Caco-2 (cell line): ENCODE measurements at regions not wholly inside any gene's neighbourhood (a gene's known extent, or its start where the extent isn't known, plus 50 kb on each side); places are given as distances from the start of the nearest gene placed in this dataset.

ENCODE experiments used
- BruUV-seq: library from RNA; stranded (reverse); fragments of 400-500 nt; replicated peaks from 2 replicates; lab custom pipeline; 2021; lab: Mats Ljungman, UMichigan
- CTCF ChIA-PET: fragments of 300-600 bp; sonication (Branson Sonifier 250); formaldehyde crosslinking; loops from one replicate; lab custom pipeline; 2022; ENCODE audit warnings: antibody characterized with exemption; lab: Charles Lee
- POLR2A ChIA-PET: fragments of 300-600 bp; sonication (Branson Sonifier 250); formaldehyde crosslinking; loops from one replicate; lab custom pipeline; 2022; ENCODE audit warnings: antibody characterized with exemption; lab: Charles Lee
- DNase-seq, 2 experiments: peaks; one replicate each; pipeline versions ENCODE4 v3.0.0 to v3.0.0-alpha.2; 2020 to 2022
- H3K27me3 ChIP-seq: replicated peaks from 2 replicates; pipeline ENCODE4 v1.6.0; 2011; ENCODE audit warnings: low read length; ENCODE audit not compliant: control insufficient read depth, insufficient read depth
- H3K36me3 ChIP-seq: 2 replicates; pipeline ENCODE4 v1.5.1; 2011; ENCODE audit warnings: low read length; ENCODE audit not compliant: control insufficient read depth, insufficient read depth
- H3K4me1 ChIP-seq: fragments of 250-450 bp; sonication (Bioruptor Pico); 2 replicates; pipeline ENCODE4 v1.5.1; 2020; ENCODE audit warnings: mild to moderate bottlenecking
- H3K4me3 ChIP-seq: 2 replicates; pipeline ENCODE4 v1.5.1; 2011; ENCODE audit warnings: low read depth, mild to moderate bottlenecking, control low read depth, low read length
- H3K9me3 ChIP-seq: fragments of 250-450 bp; sonication (Bioruptor Pico); 2 replicates; pipeline ENCODE4 v1.5.1; 2020; ENCODE audit warnings: mild to moderate bottlenecking, moderate library complexity
- H3K27ac Mint-ChIP-seq: one replicate; pipeline ENCODE4 v1.8.0; 2022; ENCODE audit warnings: mixed read lengths; ENCODE audit not compliant: unreplicated experiment
- H3K27me3 Mint-ChIP-seq: one replicate; pipeline ENCODE4 v1.8.0; 2022; ENCODE audit warnings: mixed read lengths; ENCODE audit not compliant: insufficient read depth, unreplicated experiment
- H3K36me3 Mint-ChIP-seq: one replicate; pipeline ENCODE4 v1.8.0; 2022; ENCODE audit warnings: mild to moderate bottlenecking, mixed read lengths; ENCODE audit not compliant: insufficient read depth, unreplicated experiment
- H3K4me1 Mint-ChIP-seq: one replicate; pipeline ENCODE4 v1.8.0; 2022; ENCODE audit warnings: low read depth, mixed read lengths; ENCODE audit not compliant: unreplicated experiment
- H3K4me3 Mint-ChIP-seq: one replicate; pipeline ENCODE4 v1.8.0; 2022; ENCODE audit warnings: mild to moderate bottlenecking, moderate library complexity, mixed read lengths; ENCODE audit not compliant: unreplicated experiment
- H3K9me3 Mint-ChIP-seq: one replicate; pipeline ENCODE4 v1.8.0; 2022; ENCODE audit warnings: mixed read lengths; ENCODE audit not compliant: unreplicated experiment
- intact Hi-C: fragments of 100-400 bp; cut with micrococcal nuclease; formaldehyde crosslinking; loops from one replicate; pipeline ENCODE4 v1.10.0; 2022; ENCODE audit not compliant: unreplicated experiment
- TF ChIP-seq, protein P1 (sequence below), 2 experiments: fragments of 200-600 bp in 1 of 2; IDR thresholded peaks; 1 replicate in 1 of 2; 2 replicates in 1 of 2; pipeline versions ENCODE4 v1.5.1 to v1.8.0; 2011 to 2022; ENCODE audit warnings: antibody characterized with exemption in 1 of 2, control low read depth in 1 of 2, inconsistent platforms in 1 of 2, low read depth in 1 of 2, low read length in 1 of 2, mild to moderate bottlenecking in 1 of 2, moderate library complexity in 1 of 2; ENCODE audit not compliant: insufficient read depth in 1 of 2, severe bottlenecking in 1 of 2, unreplicated experiment in 1 of 2

DNA sequence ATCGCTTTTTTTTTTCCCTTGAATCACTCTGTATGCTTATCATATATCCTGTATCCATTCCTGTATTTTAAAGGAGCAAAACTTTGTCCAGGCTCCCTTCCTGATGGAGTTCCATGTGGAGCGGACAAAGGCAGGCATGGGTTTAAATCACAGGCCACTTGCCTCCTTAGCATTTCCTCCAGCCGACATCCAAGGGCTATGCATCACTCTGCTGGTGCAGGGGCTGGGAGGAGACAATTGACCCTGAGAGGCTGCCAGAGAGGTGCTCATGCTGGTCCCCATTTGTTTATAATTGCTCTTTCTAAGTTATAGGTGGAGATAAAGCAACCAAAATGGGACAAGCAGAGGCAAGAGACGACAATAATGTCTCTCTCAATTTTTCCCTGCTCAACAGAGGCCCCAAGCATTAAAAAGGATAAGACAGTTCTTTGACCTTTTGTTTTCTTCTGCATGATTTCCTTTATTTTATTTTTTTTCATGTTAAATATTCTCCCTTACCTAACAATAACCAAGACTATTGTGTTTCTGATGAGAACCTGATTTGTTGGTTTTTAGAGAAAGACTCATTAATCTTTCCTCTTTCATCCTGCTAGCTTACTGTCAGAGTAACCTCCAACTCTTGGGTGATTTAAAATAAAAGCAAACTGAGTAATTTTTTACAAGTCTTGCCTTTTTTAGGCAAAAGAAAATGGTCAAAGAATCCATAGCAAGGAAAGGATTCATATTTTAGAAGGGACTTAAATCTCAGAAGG is 353.7 kb downstream of the ADGRL2 start:
- Histone ChIP-seq H3K4me1 (no peaks in the 10 kb centered on the region), H3K4me3 (no peak overlapping the region), H3K36me3 (no peaks in the 10 kb centered on the region), H3K27me3 (no peaks in the 10 kb centered on the region), H3K9me3 (no peaks in the 10 kb centered on the region)
- Mint-ChIP-seq H3K27ac (no peak overlapping the region), H3K36me3 (no peaks in the 10 kb centered on the region), H3K4me3 (no peak overlapping the region), H3K27me3 (no peaks in the 10 kb centered on the region), H3K4me1 (no peaks in the 10 kb centered on the region), H3K9me3 (no peaks in the 10 kb centered on the region)
- intact Hi-C loops, result no loop called here
- BruUV-seq, result no TSS peak
- TF ChIP-seq, protein P1, sequence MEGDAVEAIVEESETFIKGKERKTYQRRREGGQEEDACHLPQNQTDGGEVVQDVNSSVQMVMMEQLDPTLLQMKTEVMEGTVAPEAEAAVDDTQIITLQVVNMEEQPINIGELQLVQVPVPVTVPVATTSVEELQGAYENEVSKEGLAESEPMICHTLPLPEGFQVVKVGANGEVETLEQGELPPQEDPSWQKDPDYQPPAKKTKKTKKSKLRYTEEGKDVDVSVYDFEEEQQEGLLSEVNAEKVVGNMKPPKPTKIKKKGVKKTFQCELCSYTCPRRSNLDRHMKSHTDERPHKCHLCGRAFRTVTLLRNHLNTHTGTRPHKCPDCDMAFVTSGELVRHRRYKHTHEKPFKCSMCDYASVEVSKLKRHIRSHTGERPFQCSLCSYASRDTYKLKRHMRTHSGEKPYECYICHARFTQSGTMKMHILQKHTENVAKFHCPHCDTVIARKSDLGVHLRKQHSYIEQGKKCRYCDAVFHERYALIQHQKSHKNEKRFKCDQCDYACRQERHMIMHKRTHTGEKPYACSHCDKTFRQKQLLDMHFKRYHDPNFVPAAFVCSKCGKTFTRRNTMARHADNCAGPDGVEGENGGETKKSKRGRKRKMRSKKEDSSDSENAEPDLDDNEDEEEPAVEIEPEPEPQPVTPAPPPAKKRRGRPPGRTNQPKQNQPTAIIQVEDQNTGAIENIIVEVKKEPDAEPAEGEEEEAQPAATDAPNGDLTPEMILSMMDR (IDR thresholded peaks at IDR 0.05; ENCODE audit: insufficient read depth in 1 of 2, low read depth in 1 of 2, low read length in 1 of 2, severe bottlenecking in 1 of 2, unreplicated experiment in 1 of 2), result no peak
- POLR2A ChIA-PET, result no interaction called here
- CTCF ChIA-PET, result no interaction called here
- no peak for DNase-seq

- Histone ChIP-seq H3K4me1 (no peaks in the 10 kb centered on the region), H3K9me3 (no peaks in the 10 kb centered on the region), H3K36me3 (no peaks in the 10 kb centered on the region), H3K27me3 (no peaks in the 10 kb centered on the region), H3K4me3 (no peak overlapping the region)
- Mint-ChIP-seq H3K27ac (no peak overlapping the region), H3K4me3 (no peak overlapping the region), H3K36me3 (no peaks in the 10 kb centered on the region), H3K27me3 (no peaks in the 10 kb centered on the region), H3K9me3 (no peaks in the 10 kb centered on the region), H3K4me1 (no peaks in the 10 kb centered on the region)
- TF ChIP-seq, protein P1 (IDR thresholded peaks at IDR 0.05; ENCODE audit: insufficient read depth in 1 of 2, low read depth in 1 of 2, low read length in 1 of 2, severe bottlenecking in 1 of 2, unreplicated experiment in 1 of 2), result no peak
- DNase-seq, result no peak
- no TSS peak for BruUV-seq
- ChIA-PET CTCF (no interaction called here), POLR2A (no interaction called here)
- intact Hi-C loops, result no loop called here
Measured at GRCh38 chr1:82153752-82154151, 353.0 kb downstream of the ADGRL2 start.

DNA sequence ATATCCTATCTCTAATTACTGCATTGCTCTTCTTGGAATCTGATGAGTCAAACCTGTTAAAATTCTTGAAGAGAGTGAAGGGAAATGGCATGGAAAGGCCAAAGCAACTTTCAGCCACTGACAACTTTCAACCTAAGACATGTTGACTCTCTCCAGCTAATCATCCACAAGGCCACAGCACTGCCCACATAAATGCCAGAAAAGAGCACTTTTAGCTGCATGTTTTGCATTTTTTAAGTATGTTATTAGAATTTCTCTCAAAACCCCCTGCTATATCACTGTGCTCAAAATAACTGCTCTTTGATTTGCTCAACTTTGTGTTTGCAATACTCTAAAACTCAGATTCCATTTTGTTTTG is 352.5 kb downstream of the ADGRL2 start:
- no peaks in the 10 kb centered on the region for H3K36me3 ChIP-seq
- H3K27me3 Mint-ChIP-seq, result no peaks in the 10 kb centered on the region
- no peaks in the 10 kb centered on the region for H3K4me1 Mint-ChIP-seq
- H3K36me3 Mint-ChIP-seq, result no peaks in the 10 kb centered on the region
- intact Hi-C loops, result no loop called here
- no peaks in the 10 kb centered on the region for H3K9me3 Mint-ChIP-seq
- no peaks in the 10 kb centered on the region for H3K9me3 ChIP-seq
- no TSS peak for BruUV-seq
- no peak overlapping the region for H3K4me3 ChIP-seq
- no peaks in the 10 kb centered on the region for H3K27me3 ChIP-seq
- no peak overlapping the region for H3K4me3 Mint-ChIP-seq
- POLR2A ChIA-PET, result no interaction called here
- no peak for DNase-seq
- no peak overlapping the region for H3K27ac Mint-ChIP-seq
- CTCF ChIA-PET, result no interaction called here
- H3K4me1 ChIP-seq, result no peaks in the 10 kb centered on the region
- TF ChIP-seq, protein P1 (IDR thresholded peaks at IDR 0.05; ENCODE audit: insufficient read depth in 1 of 2, low read depth in 1 of 2, low read length in 1 of 2, severe bottlenecking in 1 of 2, unreplicated experiment in 1 of 2), result no peak
